ENCODE measurements at regions not wholly inside any gene's neighbourhood (a gene's known extent, or its start where the extent isn't known, plus 50 kb on each side); places are given as distances from the start of the nearest gene placed in this dataset.
A peak's percentile ranks its signal among the peaks of the same experiment; 100 is the strongest.

- Histone ChIP-seq H3K56ac (ENCODE audit: low read length) (no peak overlapping the region), H2BK5ac (ENCODE audit: low read length) (no peak overlapping the region), H4K8ac (ENCODE audit: low read depth, low read length) (no peak overlapping the region), H3K4me1 (ENCODE audit: control insufficient read depth, low read depth, low read length) (no peaks in the 10 kb centered on the region), H3K79me1 (ENCODE audit: low read length) (no peaks in the 10 kb centered on the region), H2AK5ac (ENCODE audit: low read length) (no peak overlapping the region), H3K18ac (ENCODE audit: low read length) (no peak overlapping the region), H3K9ac (ENCODE audit: low read length) (no peak overlapping the region), H2BK120ac (ENCODE audit: low read depth, low read length) (no peak overlapping the region), H3K23ac (ENCODE audit: low read length) (no peak overlapping the region), H3K4me3 (ENCODE audit: low read length) (no peak overlapping the region), H3K27ac (ENCODE audit: low read depth, low read length) (no peak overlapping the region), H3K4ac (ENCODE audit: low read depth, low read length) (no peak overlapping the region), H3K4me2 (ENCODE audit: low read length) (no peak overlapping the region), H3K27me3 (ENCODE audit: insufficient read depth, low read length, poor library complexity) (no peaks in the 10 kb centered on the region), H3K36me3 (ENCODE audit: control insufficient read depth, insufficient read depth, low read length) (no peaks in the 10 kb centered on the region), H2BK15ac (replicated peaks; ENCODE audit: low read depth) (no peak overlapping the region), H3K79me2 (ENCODE audit: control insufficient read depth, insufficient read depth, low read length) (no peaks in the 10 kb centered on the region), H4K5ac (ENCODE audit: low read length) (no peak overlapping the region)
- WGBS (ENCODE audit: extremely low coverage, insufficient coverage, low lambda C conversion rate), result no CpG with 5 or more reads among the region's 1 CpG
- no peak for DNase-seq
Observed at GRCh38 chr1:117770981-117771531, 158.4 kb downstream of the GDAP2 start.

- no peak overlapping the region for H2BK5ac ChIP-seq (ENCODE audit: low read length)
- no peak overlapping the region for H3K27ac ChIP-seq (ENCODE audit: low read depth, low read length)
- H3K4me3 ChIP-seq (ENCODE audit: low read length), result no peak overlapping the region
- no peak overlapping the region for H3K4me2 ChIP-seq (ENCODE audit: low read length)
- no peak overlapping the region for H3K9ac ChIP-seq (ENCODE audit: low read length)
- H3K4ac ChIP-seq (ENCODE audit: low read depth, low read length), result no peak overlapping the region
- WGBS (ENCODE audit: extremely low coverage, insufficient coverage, low lambda C conversion rate), result no CpG with 5 or more reads among the region's 2 CpGs
- H3K56ac ChIP-seq (ENCODE audit: low read length), result no peak overlapping the region
- H3K79me1 ChIP-seq (ENCODE audit: low read length), result no peaks in the 10 kb centered on the region
- H3K23ac ChIP-seq (ENCODE audit: low read length), result no peak overlapping the region
- H4K5ac ChIP-seq (ENCODE audit: low read length), result no peak overlapping the region
- H2AK5ac ChIP-seq (ENCODE audit: low read length), result no peak overlapping the region
- H2BK120ac ChIP-seq (ENCODE audit: low read depth, low read length), result no peak overlapping the region
- H3K79me2 ChIP-seq (ENCODE audit: control insufficient read depth, insufficient read depth, low read length), result no peaks in the 10 kb centered on the region
- no peaks in the 10 kb centered on the region for H3K27me3 ChIP-seq (ENCODE audit: insufficient read depth, low read length, poor library complexity)
- H3K36me3 ChIP-seq (ENCODE audit: control insufficient read depth, insufficient read depth, low read length), result no peaks in the 10 kb centered on the region
- no peak overlapping the region for H4K8ac ChIP-seq (ENCODE audit: low read depth, low read length)
- H3K4me1 ChIP-seq (ENCODE audit: control insufficient read depth, low read depth, low read length), result no peaks in the 10 kb centered on the region
- H3K18ac ChIP-seq (ENCODE audit: low read length), result no peak overlapping the region
- H2BK15ac ChIP-seq (replicated peaks; ENCODE audit: low read depth), result no peak overlapping the region
- DNase-seq, result no peak
Observed at GRCh38 chr1:117779364-117779763, 150.1 kb downstream of the GDAP2 start.

GRCh38 chr1:117780687-117781475 is 148.5 kb downstream of the GDAP2 start:
- Histone ChIP-seq H3K4me1 (ENCODE audit: control insufficient read depth, low read depth, low read length) (no peaks in the 10 kb centered on the region), H3K79me1 (ENCODE audit: low read length) (no peaks in the 10 kb centered on the region), H3K36me3 (ENCODE audit: control insufficient read depth, insufficient read depth, low read length) (no peaks in the 10 kb centered on the region), H2BK120ac (ENCODE audit: low read depth, low read length) (no peak overlapping the region), H4K5ac (ENCODE audit: low read length) (no peak overlapping the region), H3K79me2 (ENCODE audit: control insufficient read depth, insufficient read depth, low read length) (no peaks in the 10 kb centered on the region), H3K4me2 (ENCODE audit: low read length) (no peak overlapping the region), H2AK5ac (ENCODE audit: low read length) (no peak overlapping the region), H2BK15ac (replicated peaks; ENCODE audit: low read depth) (no peak overlapping the region), H3K4ac (ENCODE audit: low read depth, low read length) (no peak overlapping the region), H3K56ac (ENCODE audit: low read length) (no peak overlapping the region), H3K27ac (ENCODE audit: low read depth, low read length) (no peak overlapping the region), H3K27me3 (ENCODE audit: insufficient read depth, low read length, poor library complexity) (no peaks in the 10 kb centered on the region), H3K9ac (ENCODE audit: low read length) (no peak overlapping the region), H3K18ac (ENCODE audit: low read length) (no peak overlapping the region), H4K8ac (ENCODE audit: low read depth, low read length) (no peak overlapping the region), H2BK5ac (ENCODE audit: low read length) (no peak overlapping the region), H3K4me3 (ENCODE audit: low read length) (no peak overlapping the region), H3K23ac (ENCODE audit: low read length) (no peak overlapping the region)
- WGBS (ENCODE audit: extremely low coverage, insufficient coverage, low lambda C conversion rate), result no CpG with 5 or more reads among the region's 5 CpGs
- DNase-seq, result no peak

- peak; percentile 74 for DNase-seq
- H3K23ac ChIP-seq (ENCODE audit: low read length), result no peak overlapping the region
- H3K9ac ChIP-seq (ENCODE audit: low read length), result no peak overlapping the region
- WGBS (ENCODE audit: extremely low coverage, insufficient coverage, low lambda C conversion rate), result 100% methylated on average over 1 of the region's 4 CpGs
- no peak overlapping the region for H3K27ac ChIP-seq (ENCODE audit: low read depth, low read length)
- no peak overlapping the region for H3K18ac ChIP-seq (ENCODE audit: low read length)
- H2BK120ac ChIP-seq (ENCODE audit: low read depth, low read length), result no peak overlapping the region
- H2BK5ac ChIP-seq (ENCODE audit: low read length), result no peak overlapping the region
- H3K4ac ChIP-seq (ENCODE audit: low read depth, low read length), result no peak overlapping the region
- H4K8ac ChIP-seq (ENCODE audit: low read depth, low read length), result no peak overlapping the region
- H2BK15ac ChIP-seq (replicated peaks; ENCODE audit: low read depth), result no peak overlapping the region
- H3K79me2 ChIP-seq (ENCODE audit: control insufficient read depth, insufficient read depth, low read length), result no peaks in the 10 kb centered on the region
- no peak overlapping the region for H4K5ac ChIP-seq (ENCODE audit: low read length)
- no peak overlapping the region for H3K56ac ChIP-seq (ENCODE audit: low read length)
- no peak overlapping the region for H2AK5ac ChIP-seq (ENCODE audit: low read length)
- H3K4me3 ChIP-seq (ENCODE audit: low read length), result no peak overlapping the region
- no peaks in the 10 kb centered on the region for H3K36me3 ChIP-seq (ENCODE audit: control insufficient read depth, insufficient read depth, low read length)
- no peaks in the 10 kb centered on the region for H3K4me1 ChIP-seq (ENCODE audit: control insufficient read depth, low read depth, low read length)
- no peak overlapping the region for H3K4me2 ChIP-seq (ENCODE audit: low read length)
- no peaks in the 10 kb centered on the region for H3K79me1 ChIP-seq (ENCODE audit: low read length)
- no peaks in the 10 kb centered on the region for H3K27me3 ChIP-seq (ENCODE audit: insufficient read depth, low read length, poor library complexity)
Observed at GRCh38 chr1:117782056-117782455, 147.4 kb downstream of the GDAP2 start.

- Histone ChIP-seq H3K18ac (ENCODE audit: low read length) (no peak overlapping the region), H3K4me3 (ENCODE audit: low read length) (no peak overlapping the region), H3K79me2 (ENCODE audit: control insufficient read depth, insufficient read depth, low read length) (no peaks in the 10 kb centered on the region), H2AK5ac (ENCODE audit: low read length) (no peak overlapping the region), H3K9ac (ENCODE audit: low read length) (no peak overlapping the region), H4K5ac (ENCODE audit: low read length) (no peak overlapping the region), H3K4ac (ENCODE audit: low read depth, low read length) (no peak overlapping the region), H3K79me1 (ENCODE audit: low read length) (no peaks in the 10 kb centered on the region), H2BK15ac (replicated peaks; ENCODE audit: low read depth) (no peak overlapping the region), H3K4me1 (ENCODE audit: control insufficient read depth, low read depth, low read length) (no peaks in the 10 kb centered on the region), H3K56ac (ENCODE audit: low read length) (no peak overlapping the region), H3K27me3 (ENCODE audit: insufficient read depth, low read length, poor library complexity) (no peaks in the 10 kb centered on the region), H3K36me3 (ENCODE audit: control insufficient read depth, insufficient read depth, low read length) (no peaks in the 10 kb centered on the region), H4K8ac (ENCODE audit: low read depth, low read length) (no peak overlapping the region), H2BK120ac (ENCODE audit: low read depth, low read length) (no peak overlapping the region), H3K23ac (ENCODE audit: low read length) (no peak overlapping the region), H2BK5ac (ENCODE audit: low read length) (no peak overlapping the region), H3K27ac (ENCODE audit: low read depth, low read length) (no peak overlapping the region), H3K4me2 (ENCODE audit: low read length) (no peak overlapping the region)
- no CpG with 5 or more reads among the region's 4 CpGs for WGBS (ENCODE audit: extremely low coverage, insufficient coverage, low lambda C conversion rate)
- DNase-seq, result no peak
Observed at GRCh38 chr1:117783606-117784396, 145.6 kb downstream of the GDAP2 start.

All from mesendoderm (in vitro differentiated cells).